ENCODE measurements at regions not wholly inside any gene's neighbourhood (a gene's known extent, or its start where the extent isn't known, plus 50 kb on each side); places are given as distances from the start of the nearest gene placed in this dataset.

DNA sequence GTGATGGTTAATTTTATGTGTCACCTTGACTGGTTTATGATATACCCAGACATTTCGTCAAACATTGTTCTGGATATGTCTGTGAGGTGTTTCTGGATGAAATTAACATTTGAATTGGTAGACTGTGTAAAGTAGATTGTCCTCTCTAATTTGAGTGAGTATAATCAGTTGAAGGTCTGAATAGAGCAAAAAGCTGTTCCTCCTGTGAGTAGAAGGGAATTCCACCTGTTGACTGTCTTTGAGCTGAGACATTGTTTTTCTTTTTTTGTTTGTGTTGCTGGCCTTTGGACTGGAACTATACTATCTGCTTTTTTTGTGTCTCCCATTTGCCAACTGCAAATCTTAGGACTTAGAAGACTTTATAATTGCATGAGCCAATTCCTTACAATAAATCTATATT lies 920.9 kb upstream of the LRFN5 start:
- TF ChIP-seq SP1 (IDR thresholded peaks at IDR 0.05; ENCODE audit: low read depth): no peak
- no peak for TF ChIP-seq CTCF (IDR thresholded peaks at IDR 0.05 in 2 of 3, conservative IDR thresholded peaks at IDR 0.05 in 1 of 3; ENCODE audit: borderline replicate concordance in 1 of 3, insufficient read depth in 1 of 3, low read depth in 2 of 3, low read length in 2 of 3)
- TF ChIP-seq RAD21 (IDR thresholded peaks at IDR 0.05; ENCODE audit: low read depth): no peak
- TF ChIP-seq MAX (IDR thresholded peaks at IDR 0.05): no peak
- no peak for TF ChIP-seq POLR2A (IDR thresholded peaks at IDR 0.05; ENCODE audit: borderline replicate concordance, extremely low read depth, insufficient read depth, insufficient read length)
- TF ChIP-seq EZH2 (IDR thresholded peaks at IDR 0.05): no peak
